ENCODE measurements at regions not wholly inside any gene's neighbourhood (a gene's known extent, or its start where the extent isn't known, plus 50 kb on each side); places are given as distances from the start of the nearest gene placed in this dataset.

DNA sequence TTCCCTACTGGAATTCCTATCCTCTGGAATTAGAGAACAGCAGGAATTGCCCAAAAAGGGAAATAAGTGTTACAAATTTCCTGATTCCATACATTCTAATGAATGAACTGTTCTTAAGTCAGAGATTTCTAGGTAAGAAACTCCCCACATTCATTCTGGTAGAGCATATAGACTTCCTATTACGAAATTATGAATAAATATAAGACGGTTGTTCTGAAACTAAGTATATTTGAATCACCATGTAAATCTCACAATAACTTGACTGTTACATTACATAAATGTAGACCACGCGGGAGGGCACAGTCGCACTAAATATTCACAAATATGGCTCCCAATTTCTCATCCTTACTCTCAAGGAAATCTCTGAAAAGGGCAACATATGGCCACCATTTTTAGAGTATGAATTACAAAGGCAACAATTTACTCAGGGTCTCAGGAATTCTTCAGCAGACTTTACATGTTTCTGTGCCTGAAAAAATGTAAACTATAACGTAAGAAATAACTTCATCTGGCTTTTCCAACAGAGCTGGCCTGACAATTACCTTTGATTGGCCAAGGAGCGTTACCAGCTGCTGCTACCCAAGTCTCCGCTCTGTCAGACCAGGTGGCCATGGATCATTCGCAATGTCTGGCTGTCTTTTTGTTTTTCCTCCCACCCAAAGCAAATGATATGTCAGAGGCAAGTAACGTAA is 115.8 kb downstream of the MPP7 start:
- TF ChIP-seq, protein P1, sequence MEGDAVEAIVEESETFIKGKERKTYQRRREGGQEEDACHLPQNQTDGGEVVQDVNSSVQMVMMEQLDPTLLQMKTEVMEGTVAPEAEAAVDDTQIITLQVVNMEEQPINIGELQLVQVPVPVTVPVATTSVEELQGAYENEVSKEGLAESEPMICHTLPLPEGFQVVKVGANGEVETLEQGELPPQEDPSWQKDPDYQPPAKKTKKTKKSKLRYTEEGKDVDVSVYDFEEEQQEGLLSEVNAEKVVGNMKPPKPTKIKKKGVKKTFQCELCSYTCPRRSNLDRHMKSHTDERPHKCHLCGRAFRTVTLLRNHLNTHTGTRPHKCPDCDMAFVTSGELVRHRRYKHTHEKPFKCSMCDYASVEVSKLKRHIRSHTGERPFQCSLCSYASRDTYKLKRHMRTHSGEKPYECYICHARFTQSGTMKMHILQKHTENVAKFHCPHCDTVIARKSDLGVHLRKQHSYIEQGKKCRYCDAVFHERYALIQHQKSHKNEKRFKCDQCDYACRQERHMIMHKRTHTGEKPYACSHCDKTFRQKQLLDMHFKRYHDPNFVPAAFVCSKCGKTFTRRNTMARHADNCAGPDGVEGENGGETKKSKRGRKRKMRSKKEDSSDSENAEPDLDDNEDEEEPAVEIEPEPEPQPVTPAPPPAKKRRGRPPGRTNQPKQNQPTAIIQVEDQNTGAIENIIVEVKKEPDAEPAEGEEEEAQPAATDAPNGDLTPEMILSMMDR (IDR thresholded peaks at IDR 0.05; ENCODE audit: insufficient read depth, low read length, poor library complexity, severe bottlenecking), result no peak
- TF ChIP-seq EZH2phosphoT487 (conservative IDR thresholded peaks at IDR 0.05; ENCODE audit: low read length), result no peak
